ENCODE measurements at regions not wholly inside any gene's neighbourhood (a gene's known extent, or its start where the extent isn't known, plus 50 kb on each side); places are given as distances from the start of the nearest gene placed in this dataset.

- DNase-seq = no peak
- intact Hi-C loops (cut with DNase I) = no loop called here
- H3K36me3 ChIP-seq = no peaks in the 10 kb centered on the region
- H3K27ac ChIP-seq = no peak overlapping the region
- no peaks in the 10 kb centered on the region for H3K27me3 ChIP-seq
- 31 to 33% methylated on average over 1 of the region's 1 CpG for WGBS, 2 donors
- no peak overlapping the region for H3K4me3 ChIP-seq
- no peaks in the 10 kb centered on the region for H3K9me3 ChIP-seq
- peaks cover 0 to 37% (median 13%) of the 10 kb centered on the region in 3 donors for H3K4me1 ChIP-seq
- TF ChIP-seq CTCF (IDR thresholded peaks at IDR 0.05) (no peak), POLR2A (IDR thresholded peaks at IDR 0.05) (no peak)
Measured at GRCh38 chr1:81551946-81552345, 248.8 kb upstream of the ADGRL2 start.

DNA sequence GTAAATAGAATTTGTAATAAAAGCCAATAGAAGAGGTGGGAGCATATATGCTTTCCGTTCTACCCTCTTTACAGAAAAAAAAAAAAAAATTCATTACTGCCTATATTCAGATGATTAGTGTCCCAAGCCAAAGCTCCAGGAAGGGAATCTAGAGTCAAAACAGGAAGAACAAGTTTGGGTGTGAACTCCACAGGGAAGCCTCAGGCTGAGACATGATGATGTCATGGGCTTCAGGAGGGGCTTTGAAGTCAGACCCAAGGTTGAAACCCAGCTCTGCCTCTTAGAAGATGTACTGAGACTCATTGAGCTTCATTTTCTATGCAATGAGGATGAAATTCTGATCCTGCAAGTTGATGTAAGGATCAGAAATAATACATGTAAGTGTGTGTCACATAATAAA, 250.0 kb upstream of the ADGRL2 start:
- H3K27me3 ChIP-seq = no peaks in the 10 kb centered on the region
- no peak for DNase-seq
- intact Hi-C loops (cut with DNase I) = no loop called here
- peak overlapping the region in 2 of 4 donors; percentile 24 to 51 for H3K27ac ChIP-seq
- no peak overlapping the region for H3K4me3 ChIP-seq
- TF ChIP-seq POLR2A (IDR thresholded peaks at IDR 0.05) (no peak), CTCF (IDR thresholded peaks at IDR 0.05) (no peak)
- H3K4me1 ChIP-seq = peaks cover 0 to 37% (median 13%) of the 10 kb centered on the region in 3 donors
- no peaks in the 10 kb centered on the region for H3K9me3 ChIP-seq
- WGBS, 2 donors = 30 to 54% methylated on average over 1 of the region's 1 CpG
- H3K36me3 ChIP-seq = no peaks in the 10 kb centered on the region

- no peaks in the 10 kb centered on the region for H3K27me3 ChIP-seq
- intact Hi-C loops (cut with DNase I) = no loop called here
- H3K4me1 ChIP-seq = peaks cover 0 to 37% (median 13%) of the 10 kb centered on the region in 3 donors
- no peak for DNase-seq
- peak in 5 of 6 experiments; percentile 34 to 65 (median 38) for TF ChIP-seq CTCF (IDR thresholded peaks at IDR 0.05)
- no peak for TF ChIP-seq POLR2A (IDR thresholded peaks at IDR 0.05)
- H3K9me3 ChIP-seq = no peaks in the 10 kb centered on the region
- no peaks in the 10 kb centered on the region for H3K36me3 ChIP-seq
- 5 to 11% methylated on average over 1 of the region's 1 CpG for WGBS, 2 donors
- no peak overlapping the region for H3K4me3 ChIP-seq
- H3K27ac ChIP-seq = no peak overlapping the region
Measured at GRCh38 chr1:81549588-81550127, 251.1 kb upstream of the ADGRL2 start.

DNA sequence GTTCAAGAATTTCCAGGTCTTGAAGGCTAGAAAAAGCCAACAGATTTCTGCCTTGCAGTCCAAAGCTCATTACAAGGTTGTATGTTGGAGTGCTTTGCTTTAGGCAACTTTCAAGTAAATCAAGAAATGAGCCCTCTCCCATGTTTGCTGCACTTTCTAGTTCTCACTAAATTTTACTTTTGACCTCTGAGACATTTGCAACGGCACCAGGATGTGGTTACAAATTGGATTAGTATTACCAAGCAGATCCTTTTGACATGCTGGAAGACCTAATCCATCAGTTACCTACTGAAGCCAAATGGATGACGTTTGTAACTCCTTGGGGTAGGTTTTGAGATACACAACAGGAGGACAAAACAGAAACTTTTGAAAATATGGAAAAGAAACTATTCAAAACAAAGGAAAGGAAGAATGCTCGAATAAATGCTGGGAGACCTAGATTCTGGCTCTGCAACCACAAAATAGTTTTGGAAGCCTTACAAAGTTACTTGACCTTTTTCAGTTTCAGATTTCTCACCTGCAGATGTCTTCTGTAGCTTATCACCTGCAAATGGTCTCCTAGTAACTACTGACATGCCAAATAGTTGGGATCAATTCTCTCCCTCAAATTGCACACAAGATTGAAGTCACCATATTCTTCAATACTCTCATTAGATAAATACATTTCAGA, 251.7 kb upstream of the ADGRL2 start:
- TF ChIP-seq CTCF (IDR thresholded peaks at IDR 0.05) (no peak), POLR2A (IDR thresholded peaks at IDR 0.05) (no peak)
- intact Hi-C loops (cut with DNase I) = no loop called here
- H3K4me1 ChIP-seq = peaks cover 0 to 37% (median 13%) of the 10 kb centered on the region in 3 donors
- no peak overlapping the region for H3K4me3 ChIP-seq
- WGBS, 2 donors = 39 to 49% methylated on average over 3 of the region's 3 CpGs
- H3K27me3 ChIP-seq = no peaks in the 10 kb centered on the region
- DNase-seq = no peak
- H3K27ac ChIP-seq = no peak overlapping the region
- H3K36me3 ChIP-seq = no peaks in the 10 kb centered on the region
- no peaks in the 10 kb centered on the region for H3K9me3 ChIP-seq

GRCh38 chr1:81547912-81548303, 252.8 kb upstream of the ADGRL2 start:
- H3K36me3 ChIP-seq = no peaks in the 10 kb centered on the region
- no peak for DNase-seq
- TF ChIP-seq CTCF (IDR thresholded peaks at IDR 0.05) (no peak), POLR2A (IDR thresholded peaks at IDR 0.05) (no peak)
- peaks cover 0 to 37% (median 13%) of the 10 kb centered on the region in 3 donors for H3K4me1 ChIP-seq
- no peaks in the 10 kb centered on the region for H3K9me3 ChIP-seq
- H3K27ac ChIP-seq = no peak overlapping the region
- intact Hi-C loops (cut with DNase I) = no loop called here
- no peak overlapping the region for H3K4me3 ChIP-seq
- H3K27me3 ChIP-seq = no peaks in the 10 kb centered on the region
- WGBS, 2 donors = 36 to 80% methylated on average over 2 of the region's 2 CpGs
